ENCODE measurements at regions not wholly inside any gene's neighbourhood (a gene's known extent, or its start where the extent isn't known, plus 50 kb on each side); places are given as distances from the start of the nearest gene placed in this dataset.

GRCh38 chr2:238593236-238593635 lies 166.5 kb downstream of the ASB1 start:
- TF ChIP-seq CTCF (IDR thresholded peaks at IDR 0.05), result no peak
- TF ChIP-seq POLR2A (IDR thresholded peaks at IDR 0.05), result no peak
- no peak for TF ChIP-seq POLR2AphosphoS5 (IDR thresholded peaks at IDR 0.05)

Measured in suprapubic skin (tissue), 4 donors.